ENCODE measurements at regions not wholly inside any gene's neighbourhood (a gene's known extent, or its start where the extent isn't known, plus 50 kb on each side); places are given as distances from the start of the nearest gene placed in this dataset.

GRCh38 chr17:79405823-79406222 lies 205.0 kb downstream of the RBFOX3 start:
- no peak for DNase-seq
- no peak overlapping the region for H3K27ac ChIP-seq (ENCODE audit: insufficient read depth, low read length, poor library complexity, severe bottlenecking)
- peaks cover 0 to 5% (median 0%) of the 10 kb centered on the region in 7 donors for H3K9me3 Mint-ChIP-seq
- no peaks in the 10 kb centered on the region for H3K27me3 ChIP-seq (ENCODE audit: control insufficient read depth, insufficient read depth, low read length)
- peaks cover 6% of the 10 kb centered on the region for H3K4me1 ChIP-seq (ENCODE audit: control insufficient read depth, insufficient read depth, low read length, poor library complexity, severe bottlenecking)
- H3K36me3 ChIP-seq (ENCODE audit: control insufficient read depth, insufficient read depth, low read length): no peaks in the 10 kb centered on the region
- peaks cover 33% of the 10 kb centered on the region for H3K27me3 Mint-ChIP-seq
- no peak for ATAC-seq (ENCODE audit: low read depth in 2 of 2)
- H3K4me1 Mint-ChIP-seq: peaks cover 0 to 8% (median 7%) of the 10 kb centered on the region in 4 donors
- no peak overlapping the region for H3K27ac Mint-ChIP-seq
- no peaks in the 10 kb centered on the region for H3K36me3 Mint-ChIP-seq
- no peaks in the 10 kb centered on the region for H3K9me3 ChIP-seq (ENCODE audit: control insufficient read depth in 2 of 2, low read length in 2 of 2)
- H3K4me3 ChIP-seq (ENCODE audit: low read depth, low read length): no peak overlapping the region
- H3K4me3 Mint-ChIP-seq: no peak overlapping the region

DNA sequence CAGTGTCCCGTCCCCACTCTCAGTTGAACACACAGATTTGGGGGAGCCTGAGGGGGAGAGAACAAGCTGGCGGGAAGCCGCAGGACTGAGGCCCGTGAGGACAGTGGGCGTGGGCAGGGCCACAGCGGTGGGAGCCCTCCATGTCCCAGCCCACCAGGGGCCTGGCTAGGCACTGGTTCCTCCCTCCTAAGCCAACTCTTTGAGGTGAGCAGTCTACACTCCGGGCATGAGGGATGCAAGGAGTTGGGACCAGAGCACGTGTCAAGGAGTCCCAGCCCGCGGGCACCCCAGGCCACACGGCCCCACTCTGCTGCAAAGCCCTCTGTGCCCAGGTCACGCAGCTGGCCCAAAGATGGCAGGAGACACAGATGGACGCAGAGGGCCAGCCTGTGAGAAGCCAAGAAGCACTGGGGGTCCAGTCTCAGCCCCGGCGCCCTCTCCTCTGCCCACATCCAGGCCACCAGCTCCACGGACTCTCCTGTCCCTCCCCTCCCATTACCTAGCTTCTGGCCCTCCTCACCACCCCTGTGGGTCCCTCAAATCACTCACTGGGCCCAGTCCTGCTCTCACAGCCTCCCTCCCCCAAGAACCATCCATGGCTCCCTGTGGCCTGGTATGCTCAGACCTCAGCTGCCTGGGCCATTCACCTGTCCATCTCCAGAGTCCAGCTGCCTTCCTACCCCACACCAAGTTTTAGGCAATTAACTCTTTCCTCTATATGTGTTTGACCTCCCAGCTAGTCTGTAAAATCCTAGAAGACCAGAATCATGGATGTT lies 206.5 kb downstream of the RBFOX3 start:
- DNase-seq (no peak), ATAC-seq (ENCODE audit: low read depth in 2 of 2) (no peak)
- H3K4me3 Mint-ChIP-seq: no peak overlapping the region
- Histone ChIP-seq H3K27ac (ENCODE audit: insufficient read depth, low read length, poor library complexity, severe bottlenecking) (no peak overlapping the region), H3K36me3 (ENCODE audit: control insufficient read depth, insufficient read depth, low read length) (no peaks in the 10 kb centered on the region), H3K9me3 (ENCODE audit: control insufficient read depth in 2 of 2, low read length in 2 of 2) (no peaks in the 10 kb centered on the region), H3K4me3 (ENCODE audit: low read depth, low read length) (no peak overlapping the region), H3K4me1 (ENCODE audit: control insufficient read depth, insufficient read depth, low read length, poor library complexity, severe bottlenecking) (peaks cover 10% of the 10 kb centered on the region), H3K27me3 (ENCODE audit: control insufficient read depth, insufficient read depth, low read length) (peaks cover 7% of the 10 kb centered on the region)
- H3K27me3 Mint-ChIP-seq: peaks cover 40% of the 10 kb centered on the region
- H3K36me3 Mint-ChIP-seq: no peaks in the 10 kb centered on the region
- no peak overlapping the region for H3K27ac Mint-ChIP-seq
- peaks cover 0 to 14% (median 9%) of the 10 kb centered on the region in 4 donors for H3K4me1 Mint-ChIP-seq
- peaks cover 0 to 5% (median 0%) of the 10 kb centered on the region in 7 donors for H3K9me3 Mint-ChIP-seq

GRCh38 chr17:79401704-79402674 lies 208.9 kb downstream of the RBFOX3 start:
- no peak overlapping the region for H3K4me3 ChIP-seq (ENCODE audit: low read depth, low read length)
- H3K27ac Mint-ChIP-seq: no peak overlapping the region
- H3K4me1 ChIP-seq (ENCODE audit: control insufficient read depth, insufficient read depth, low read length, poor library complexity, severe bottlenecking): peaks cover 10% of the 10 kb centered on the region
- H3K4me1 Mint-ChIP-seq: peaks cover 0 to 14% (median 9%) of the 10 kb centered on the region in 4 donors
- no peaks in the 10 kb centered on the region for H3K36me3 ChIP-seq (ENCODE audit: control insufficient read depth, insufficient read depth, low read length)
- no peaks in the 10 kb centered on the region for H3K9me3 ChIP-seq (ENCODE audit: control insufficient read depth in 2 of 2, low read length in 2 of 2)
- DNase-seq: no peak
- no peak for ATAC-seq (ENCODE audit: low read depth in 2 of 2)
- peaks cover 7% of the 10 kb centered on the region for H3K27me3 ChIP-seq (ENCODE audit: control insufficient read depth, insufficient read depth, low read length)
- peak overlapping the region in 2 of 4 donors; percentile 81 to 87 for H3K4me3 Mint-ChIP-seq
- H3K9me3 Mint-ChIP-seq: peaks cover 0 to 5% (median 0%) of the 10 kb centered on the region in 7 donors
- no peaks in the 10 kb centered on the region for H3K36me3 Mint-ChIP-seq
- peaks cover 31% of the 10 kb centered on the region for H3K27me3 Mint-ChIP-seq
- H3K27ac ChIP-seq (ENCODE audit: insufficient read depth, low read length, poor library complexity, severe bottlenecking): no peak overlapping the region

GRCh38 chr17:79400989-79401703 lies 209.7 kb downstream of the RBFOX3 start:
- ATAC-seq (ENCODE audit: low read depth in 2 of 2): peak; percentile 85
- H3K4me3 Mint-ChIP-seq: peak overlapping the region; percentile 11 to 87 (median 73)
- Histone ChIP-seq H3K4me3 (ENCODE audit: low read depth, low read length) (peak overlapping the region; percentile 67), H3K27me3 (ENCODE audit: control insufficient read depth, insufficient read depth, low read length) (peaks cover 7% of the 10 kb centered on the region), H3K4me1 (ENCODE audit: control insufficient read depth, insufficient read depth, low read length, poor library complexity, severe bottlenecking) (peaks cover 10% of the 10 kb centered on the region), H3K9me3 (ENCODE audit: control insufficient read depth in 2 of 2, low read length in 2 of 2) (no peaks in the 10 kb centered on the region), H3K36me3 (ENCODE audit: control insufficient read depth, insufficient read depth, low read length) (no peaks in the 10 kb centered on the region), H3K27ac (ENCODE audit: insufficient read depth, low read length, poor library complexity, severe bottlenecking) (no peak overlapping the region)
- peak; percentile 51 to 70 (median 68) for DNase-seq
- H3K4me1 Mint-ChIP-seq: peaks cover 0 to 14% (median 9%) of the 10 kb centered on the region in 4 donors
- H3K36me3 Mint-ChIP-seq: no peaks in the 10 kb centered on the region
- H3K27me3 Mint-ChIP-seq: peaks cover 31% of the 10 kb centered on the region
- H3K9me3 Mint-ChIP-seq: peaks cover 0 to 5% (median 0%) of the 10 kb centered on the region in 7 donors
- peak overlapping the region in 2 of 3 donors; percentile 62 to 79 for H3K27ac Mint-ChIP-seq

DNA sequence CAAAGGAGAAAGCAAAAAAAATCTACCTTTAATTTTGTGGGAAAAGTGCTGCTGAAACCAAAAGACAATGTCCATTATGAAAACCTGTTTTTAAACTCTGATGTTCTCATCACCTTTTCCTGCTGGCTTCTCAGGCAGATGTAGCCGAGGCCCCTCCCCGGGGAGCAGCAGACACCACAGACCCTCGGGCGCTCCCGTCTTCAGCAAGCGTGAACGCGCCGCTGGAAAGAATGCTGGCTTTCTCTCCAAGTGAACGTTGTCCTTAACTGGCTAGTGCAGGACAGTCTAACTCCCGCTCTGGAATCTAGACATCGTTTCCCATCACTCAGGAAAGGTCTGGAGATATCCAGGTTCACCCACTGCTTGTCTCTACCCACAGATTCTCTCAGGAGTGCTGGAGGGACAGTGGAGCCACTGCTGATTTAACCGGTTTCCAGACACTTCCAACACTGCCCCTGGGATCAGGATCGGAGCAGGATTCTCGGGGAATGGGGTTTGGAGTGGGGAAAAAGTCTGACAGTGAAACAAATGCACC lies 211.2 kb downstream of the RBFOX3 start:
- no peak overlapping the region for H3K27ac Mint-ChIP-seq
- H3K27me3 Mint-ChIP-seq: peaks cover 27% of the 10 kb centered on the region
- H3K27me3 ChIP-seq (ENCODE audit: control insufficient read depth, insufficient read depth, low read length): peaks cover 7% of the 10 kb centered on the region
- H3K4me3 Mint-ChIP-seq: no peak overlapping the region
- DNase-seq (no peak), ATAC-seq (ENCODE audit: low read depth in 2 of 2) (no peak)
- no peaks in the 10 kb centered on the region for H3K36me3 Mint-ChIP-seq
- no peak overlapping the region for H3K27ac ChIP-seq (ENCODE audit: insufficient read depth, low read length, poor library complexity, severe bottlenecking)
- no peak overlapping the region for H3K4me3 ChIP-seq (ENCODE audit: low read depth, low read length)
- no peaks in the 10 kb centered on the region for H3K9me3 Mint-ChIP-seq
- H3K36me3 ChIP-seq (ENCODE audit: control insufficient read depth, insufficient read depth, low read length): no peaks in the 10 kb centered on the region
- no peaks in the 10 kb centered on the region for H3K9me3 ChIP-seq (ENCODE audit: control insufficient read depth in 2 of 2, low read length in 2 of 2)
- H3K4me1 Mint-ChIP-seq: peaks cover 0 to 14% (median 9%) of the 10 kb centered on the region in 4 donors
- H3K4me1 ChIP-seq (ENCODE audit: control insufficient read depth, insufficient read depth, low read length, poor library complexity, severe bottlenecking): peaks cover 10% of the 10 kb centered on the region

- H3K4me3 Mint-ChIP-seq: no peak overlapping the region
- H3K4me1 Mint-ChIP-seq: peaks cover 0 to 14% (median 9%) of the 10 kb centered on the region in 4 donors
- peaks cover 28% of the 10 kb centered on the region for H3K27me3 Mint-ChIP-seq
- Histone ChIP-seq H3K4me3 (ENCODE audit: low read depth, low read length) (no peak overlapping the region), H3K36me3 (ENCODE audit: control insufficient read depth, insufficient read depth, low read length) (no peaks in the 10 kb centered on the region), H3K27me3 (ENCODE audit: control insufficient read depth, insufficient read depth, low read length) (peaks cover 9% of the 10 kb centered on the region), H3K27ac (ENCODE audit: insufficient read depth, low read length, poor library complexity, severe bottlenecking) (no peak overlapping the region), H3K9me3 (ENCODE audit: control insufficient read depth in 2 of 2, low read length in 2 of 2) (no peaks in the 10 kb centered on the region), H3K4me1 (ENCODE audit: control insufficient read depth, insufficient read depth, low read length, poor library complexity, severe bottlenecking) (peaks cover 10% of the 10 kb centered on the region)
- ATAC-seq (ENCODE audit: low read depth in 2 of 2): no peak
- DNase-seq: no peak
- no peaks in the 10 kb centered on the region for H3K9me3 Mint-ChIP-seq
- no peak overlapping the region for H3K27ac Mint-ChIP-seq
- H3K36me3 Mint-ChIP-seq: peaks cover 3% of the 10 kb centered on the region
Observed at GRCh38 chr17:79398441-79398840, 212.4 kb downstream of the RBFOX3 start.

- no peaks in the 10 kb centered on the region for H3K36me3 ChIP-seq (ENCODE audit: control insufficient read depth, insufficient read depth, low read length)
- Mint-ChIP-seq H3K27me3 (peaks cover 31% of the 10 kb centered on the region), H3K9me3 (no peaks in the 10 kb centered on the region)
Observed at GRCh38 chr17:79396696-79397095, 214.2 kb downstream of the RBFOX3 start.

More at GRCh38 chr17:79396696-79397095, 214.2 kb downstream of the RBFOX3 start:
- Histone ChIP-seq H3K4me3 (ENCODE audit: low read depth, low read length) (no peak overlapping the region), H3K4me1 (ENCODE audit: control insufficient read depth, insufficient read depth, low read length, poor library complexity, severe bottlenecking) (peaks cover 10% of the 10 kb centered on the region), H3K9me3 (ENCODE audit: control insufficient read depth in 2 of 2, low read length in 2 of 2) (no peaks in the 10 kb centered on the region), H3K27me3 (ENCODE audit: control insufficient read depth, insufficient read depth, low read length) (peaks cover 10% of the 10 kb centered on the region), H3K27ac (ENCODE audit: insufficient read depth, low read length, poor library complexity, severe bottlenecking) (no peak overlapping the region)
- Mint-ChIP-seq H3K27ac (no peak overlapping the region), H3K4me3 (no peak overlapping the region), H3K36me3 (peaks cover 3% of the 10 kb centered on the region), H3K4me1 (peaks cover 0 to 15% (median 9%) of the 10 kb centered on the region in 4 donors)
- ATAC-seq (ENCODE audit: low read depth in 2 of 2) (no peak), DNase-seq (no peak)

All from CD4-positive, CD25-positive, alpha-beta regulatory T cell (primary cell).